DMS53 treated with DMSO at 0.1 percent for 48 hours (cell line): ENCODE measurements at regions not wholly inside any gene's neighbourhood (a gene's known extent, or its start where the extent isn't known, plus 50 kb on each side); places are given as distances from the start of the nearest gene placed in this dataset.

Source experiments
- DNase-seq: peaks from one replicate; lab custom pipeline; 2025; ENCODE audit not compliant: unreplicated experiment; lab: John Stamatoyannopoulos, UW

DNA sequence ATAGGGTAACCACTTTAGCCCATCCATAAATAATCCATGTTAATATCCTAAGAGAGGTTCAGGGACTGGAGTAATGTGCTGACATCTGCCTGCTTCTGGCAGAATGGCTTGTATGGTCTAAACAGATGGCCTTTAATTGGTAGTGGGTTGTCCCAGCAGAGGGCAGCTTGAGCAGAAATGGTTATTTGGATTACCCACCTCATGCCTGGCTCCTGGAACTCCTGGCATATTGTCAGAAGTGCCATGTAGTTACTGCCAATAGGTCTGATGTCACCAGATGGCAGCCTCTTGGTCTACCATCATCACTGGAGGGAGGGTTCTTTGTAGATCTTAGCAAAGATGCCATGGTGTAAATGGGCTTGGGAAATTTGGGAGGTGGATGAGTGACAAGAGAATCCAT is 157.5 kb upstream of the SOX9 start:
- DNase-seq = no peak

DNA sequence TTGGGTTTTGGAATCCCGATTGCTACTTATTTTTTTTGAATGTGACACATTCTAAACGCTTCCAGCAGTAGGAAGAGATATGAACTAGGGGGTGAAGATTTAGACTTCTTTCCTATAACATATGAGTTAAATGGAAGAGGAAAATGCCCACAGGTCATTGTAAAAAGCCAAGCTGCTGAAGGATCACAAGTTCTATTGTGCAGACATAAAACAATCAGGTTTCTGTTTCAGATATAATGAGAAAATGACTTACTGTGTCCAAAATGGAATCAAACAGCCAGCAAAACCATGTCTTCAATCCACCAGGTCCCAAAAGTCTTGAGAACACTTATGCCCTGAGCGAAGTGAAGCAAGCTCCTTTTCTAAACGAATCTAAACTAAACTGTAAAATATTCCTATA is 157.0 kb upstream of the SOX9 start:
- no peak for DNase-seq

DNA sequence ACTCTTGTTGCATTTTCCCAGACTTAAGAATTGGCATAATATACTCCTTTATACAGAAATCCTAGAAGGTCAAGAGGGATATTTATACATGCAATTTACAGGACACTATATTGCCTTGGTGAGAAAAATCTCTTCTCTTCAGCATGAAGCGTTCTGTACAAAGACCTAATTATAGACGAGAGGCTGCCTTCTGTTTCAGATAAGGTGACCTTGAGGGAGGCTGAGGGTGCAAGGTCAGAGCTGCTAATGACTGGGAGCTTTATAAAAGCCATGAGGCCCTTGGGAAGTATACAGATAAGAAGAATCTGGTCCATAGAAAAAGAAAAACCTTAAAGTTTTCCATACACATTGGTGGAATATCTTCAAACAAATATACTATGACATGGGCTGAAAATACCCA is 156.3 kb upstream of the SOX9 start:
- DNase-seq = no peak

DNA sequence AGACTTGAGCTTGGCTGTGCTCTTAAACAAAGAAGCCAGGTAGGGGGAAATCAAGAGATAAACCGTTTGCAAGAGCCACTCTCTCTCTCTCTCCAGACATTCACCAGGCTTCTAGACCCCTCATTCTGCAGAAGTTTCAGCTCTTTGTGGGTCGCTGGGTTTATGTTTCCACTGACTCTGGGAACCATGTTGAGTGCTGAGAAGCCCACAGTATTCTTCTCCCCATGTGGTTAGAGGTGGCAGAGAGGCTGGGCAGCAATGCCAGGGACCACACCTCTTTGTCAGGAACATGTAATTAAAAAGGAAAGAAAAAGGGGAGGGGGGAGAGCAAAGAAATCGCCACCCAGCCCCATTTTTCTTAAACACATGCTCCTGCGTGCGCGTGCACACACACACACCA is 154.8 kb upstream of the SOX9 start:
- DNase-seq = no peak

DNA sequence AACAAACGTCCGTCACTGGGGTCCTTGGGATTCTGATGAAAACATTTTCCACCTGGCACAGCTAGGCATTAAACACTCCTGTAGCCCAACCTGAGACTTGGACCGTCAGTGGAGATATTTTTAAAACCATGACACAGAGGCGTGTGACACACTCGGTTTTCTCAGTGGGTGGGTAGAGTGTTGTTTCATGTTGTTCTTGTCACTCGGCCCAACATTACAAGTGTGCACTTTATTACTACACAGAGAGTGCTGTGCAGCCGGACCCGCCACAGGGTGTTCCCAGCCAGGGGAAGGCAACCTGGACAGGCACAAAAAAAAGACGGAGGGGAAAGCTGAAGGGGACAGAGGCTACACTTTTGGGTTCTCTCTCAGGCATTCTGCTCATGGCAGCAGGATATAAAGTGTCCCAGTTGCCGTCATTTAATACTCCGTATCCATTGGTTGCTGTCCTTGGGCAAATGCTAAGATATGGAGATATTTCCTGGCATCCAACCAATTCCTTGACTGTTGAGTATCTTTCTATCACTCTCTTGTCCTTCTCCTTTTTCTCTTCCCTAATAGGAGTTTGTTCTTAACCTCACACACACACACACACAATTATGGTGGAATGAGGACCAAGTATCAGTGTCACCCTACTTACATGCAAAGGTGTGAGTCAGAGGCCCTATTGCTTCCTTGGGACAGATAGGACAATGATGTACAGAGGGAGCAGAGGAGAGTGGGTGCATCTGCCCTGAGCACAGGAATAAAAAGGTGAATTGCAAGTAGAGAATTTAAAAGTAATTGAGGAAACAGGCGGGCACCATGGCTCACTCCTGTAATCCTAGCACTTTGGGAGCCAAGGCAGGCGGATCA is 154.1 kb upstream of the SOX9 start:
- no peak for DNase-seq

DNA sequence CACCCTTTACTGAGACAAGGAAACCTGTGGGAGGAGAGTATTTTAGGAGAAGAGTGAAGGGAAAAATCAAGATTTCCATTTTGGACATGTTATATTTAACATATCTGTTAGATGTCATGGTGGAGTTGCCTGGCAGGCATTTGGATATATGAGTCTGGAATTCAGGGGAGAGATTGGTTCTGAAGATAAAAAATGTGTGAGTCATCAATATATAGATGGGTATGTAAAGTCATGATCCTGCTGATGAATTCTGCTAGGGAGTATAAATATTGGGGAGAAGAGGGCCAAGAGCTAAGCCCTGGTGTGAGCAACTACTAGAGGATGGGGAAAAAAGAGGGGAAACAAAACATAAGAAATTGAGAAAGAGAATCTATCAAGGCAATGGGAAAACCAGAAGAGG is 151.3 kb upstream of the SOX9 start:
- no peak for DNase-seq

DNA sequence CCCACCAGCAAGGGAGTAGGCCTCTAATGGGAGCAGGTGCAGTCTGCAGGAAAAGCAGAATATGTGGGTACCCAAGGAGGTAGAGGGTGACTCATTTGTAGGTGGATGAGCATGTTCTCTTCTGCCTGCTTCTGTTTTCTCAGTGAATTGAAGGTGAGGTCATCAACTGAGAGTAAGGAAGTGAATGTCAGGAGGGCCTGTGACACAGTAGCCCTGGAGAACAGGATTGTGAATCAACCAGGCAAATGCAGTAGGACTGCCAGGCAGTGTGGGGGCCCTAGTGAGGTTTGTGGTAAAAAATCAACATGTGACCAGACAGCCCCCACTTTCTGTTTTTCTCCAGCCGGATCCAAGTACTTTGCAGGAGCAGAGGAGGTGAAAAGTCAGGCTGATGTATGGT is 150.5 kb upstream of the SOX9 start:
- DNase-seq = peak; percentile 86

DNA sequence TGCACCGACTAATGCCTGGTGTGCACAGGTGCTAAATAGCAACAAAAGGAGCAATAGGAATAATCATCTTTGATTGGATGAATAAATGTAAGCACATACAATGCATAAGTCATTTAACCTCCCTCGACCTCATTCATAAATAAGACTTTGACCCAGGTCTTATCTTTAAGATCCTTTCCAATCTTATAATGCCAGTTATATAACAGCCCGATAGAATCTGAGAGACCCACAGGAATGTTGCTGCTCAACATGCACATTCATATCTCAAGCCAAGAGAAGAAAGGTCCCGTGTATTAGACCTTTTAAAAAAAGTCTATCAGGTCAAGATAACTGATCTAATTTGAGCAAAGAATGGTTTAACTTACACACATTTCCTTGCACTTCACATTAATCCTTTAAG is 146.8 kb upstream of the SOX9 start:
- no peak for DNase-seq

DNA sequence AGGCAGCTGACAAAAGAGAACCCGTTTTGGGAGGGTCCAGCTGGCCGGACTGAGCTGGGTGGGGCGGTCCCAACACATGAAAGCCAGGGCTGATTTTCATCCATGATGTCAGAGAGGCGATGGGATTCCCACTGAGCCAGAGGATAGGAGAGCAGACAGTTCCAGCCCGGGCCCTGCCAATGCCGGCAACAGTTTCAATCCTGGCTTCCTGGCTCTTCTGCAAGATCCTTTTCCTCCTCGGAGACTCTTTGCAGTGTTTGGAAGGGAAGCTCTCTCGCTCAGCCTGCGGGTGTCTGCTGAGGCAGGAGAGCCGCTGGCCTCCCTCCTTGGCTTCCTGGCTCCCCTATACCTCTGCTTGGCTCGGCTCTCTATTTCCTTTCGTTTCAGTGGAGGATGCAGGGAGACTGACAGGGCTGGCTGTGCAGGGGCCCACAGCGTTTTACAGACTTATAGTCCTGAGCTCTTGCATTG is 145.5 kb upstream of the SOX9 start:
- no peak for DNase-seq

DNA sequence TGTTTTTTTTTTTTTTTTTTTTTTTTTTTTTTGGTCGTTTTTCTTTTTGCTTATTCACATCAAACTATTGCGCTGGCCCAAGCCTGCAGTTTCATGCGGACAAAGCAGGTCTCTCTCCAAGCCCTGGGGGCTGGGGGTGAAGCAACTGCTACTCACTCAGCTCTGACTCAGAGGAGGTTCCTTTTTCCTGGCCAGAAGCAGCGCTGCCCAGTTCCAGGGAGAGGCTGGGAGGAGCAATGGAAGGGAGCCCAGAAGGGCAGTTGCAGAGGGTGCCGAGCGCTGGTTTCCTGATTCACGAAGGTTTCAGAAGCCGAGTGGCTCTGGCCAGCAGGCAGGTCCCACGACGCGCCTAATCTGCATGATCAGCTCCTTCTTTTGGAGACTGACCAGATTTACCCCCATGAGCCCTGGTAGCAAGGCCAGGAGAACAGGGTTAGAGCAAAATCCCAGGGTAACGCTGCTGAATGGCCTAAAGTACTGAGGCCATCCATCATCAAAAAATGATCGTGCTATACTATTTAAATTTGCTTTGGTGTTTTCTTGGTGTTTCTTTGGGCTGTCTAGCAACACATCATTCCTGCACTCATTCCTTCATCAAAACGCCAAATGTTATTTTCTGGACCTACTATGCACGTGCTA is 144.7 kb upstream of the SOX9 start:
- peak; percentile 8 for DNase-seq

DNA sequence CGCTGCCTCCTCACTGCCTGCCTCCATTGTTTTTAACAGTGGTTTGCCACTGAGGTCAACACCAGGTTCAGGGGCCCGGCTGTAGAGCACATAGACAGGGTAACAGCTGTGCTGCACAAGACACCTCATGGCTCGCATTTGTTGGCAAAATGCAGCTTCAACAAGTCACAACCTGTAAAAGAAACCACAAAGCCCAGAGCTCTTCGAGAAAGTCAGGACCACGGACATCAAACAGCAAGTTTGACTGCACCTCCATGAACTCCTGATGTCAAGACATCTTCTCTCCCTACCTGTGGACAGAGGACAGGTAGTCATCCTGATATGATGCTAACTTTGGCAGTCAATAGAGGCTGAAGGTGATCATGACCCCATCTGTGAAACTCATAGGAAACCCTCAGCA is 142.4 kb upstream of the SOX9 start:
- no peak for DNase-seq

DNA sequence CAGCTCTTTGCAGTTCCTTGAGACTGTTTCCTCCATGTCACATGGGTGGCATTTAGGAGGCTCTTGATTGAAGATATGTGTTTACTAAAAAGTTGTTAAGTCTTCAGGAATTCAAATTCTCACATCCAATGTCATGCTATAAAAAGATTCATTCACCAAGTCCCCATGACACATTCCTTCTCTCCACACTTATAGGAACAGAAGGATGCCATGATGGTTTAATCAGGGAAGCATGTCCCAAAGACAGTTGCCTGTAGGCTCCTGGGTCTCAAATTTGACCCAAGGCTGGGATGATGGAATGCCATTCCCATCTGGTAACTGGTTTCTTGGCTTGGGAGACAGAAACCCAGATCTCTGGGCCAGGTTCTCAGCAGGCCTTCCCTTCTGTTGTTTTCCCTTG is 140.6 kb upstream of the SOX9 start:
- no peak for DNase-seq

DNA sequence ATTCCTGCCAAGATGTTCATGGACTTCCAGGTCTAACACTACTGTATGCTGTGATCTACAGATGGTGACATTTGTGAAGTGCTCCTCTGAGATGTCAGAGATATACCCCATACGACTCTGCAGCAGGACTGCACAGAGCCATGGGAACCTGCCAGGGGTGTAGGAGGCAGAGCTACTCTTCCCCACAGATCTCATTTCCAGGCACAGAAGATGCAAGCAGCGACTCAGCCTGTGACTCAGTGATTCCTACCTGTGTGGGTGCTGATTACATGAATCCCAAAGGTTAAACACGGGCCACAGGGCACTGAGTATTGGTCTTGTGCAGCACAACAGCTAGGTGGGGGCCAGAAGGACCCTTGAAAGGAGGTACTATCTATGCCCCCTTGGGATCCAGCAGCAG is 137.0 kb upstream of the SOX9 start:
- DNase-seq = no peak

DNA sequence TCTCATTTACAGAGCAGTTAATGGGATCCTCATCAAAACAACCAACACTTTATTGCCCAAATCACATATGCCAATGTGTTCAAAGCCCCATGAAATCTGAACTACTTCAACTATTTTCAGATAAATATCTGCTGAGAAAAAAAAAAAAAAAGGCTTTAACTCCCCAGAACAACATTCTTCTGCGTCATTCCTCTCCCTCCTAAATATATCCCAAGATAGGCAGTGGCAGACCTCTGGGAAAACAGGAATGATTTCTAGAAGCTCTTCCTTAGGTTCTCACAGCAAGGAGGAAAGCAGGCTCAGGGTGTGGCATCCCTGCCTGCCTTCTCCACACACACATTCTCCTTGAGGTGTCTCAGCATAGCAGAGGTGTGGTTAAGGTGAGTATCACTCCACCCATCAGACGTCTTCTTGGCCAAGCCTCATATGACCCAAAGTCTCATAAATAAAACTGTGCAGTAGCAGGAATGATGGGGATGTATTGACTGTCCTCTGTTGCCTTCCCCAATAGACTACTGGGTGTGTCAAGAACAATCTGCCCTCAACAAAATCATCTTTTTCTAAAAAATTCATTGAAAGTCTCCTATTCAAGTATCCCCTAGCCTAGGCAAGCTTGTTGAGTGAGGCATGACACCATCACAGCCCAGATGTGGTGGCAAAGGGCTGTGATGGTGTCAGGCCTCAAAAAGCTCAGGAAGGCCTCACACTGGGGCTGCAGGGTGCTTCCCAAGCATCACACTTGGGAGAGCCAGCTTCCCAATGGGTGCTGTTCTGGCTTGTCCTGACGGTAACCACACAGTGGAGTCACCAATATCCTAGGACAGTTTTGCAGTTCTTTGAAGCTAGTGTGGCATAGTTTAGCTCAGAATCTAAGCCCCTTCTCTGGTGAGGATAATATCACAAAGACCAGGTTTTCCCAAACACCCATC is 135.4 kb upstream of the SOX9 start:
- DNase-seq = no peak

DNA sequence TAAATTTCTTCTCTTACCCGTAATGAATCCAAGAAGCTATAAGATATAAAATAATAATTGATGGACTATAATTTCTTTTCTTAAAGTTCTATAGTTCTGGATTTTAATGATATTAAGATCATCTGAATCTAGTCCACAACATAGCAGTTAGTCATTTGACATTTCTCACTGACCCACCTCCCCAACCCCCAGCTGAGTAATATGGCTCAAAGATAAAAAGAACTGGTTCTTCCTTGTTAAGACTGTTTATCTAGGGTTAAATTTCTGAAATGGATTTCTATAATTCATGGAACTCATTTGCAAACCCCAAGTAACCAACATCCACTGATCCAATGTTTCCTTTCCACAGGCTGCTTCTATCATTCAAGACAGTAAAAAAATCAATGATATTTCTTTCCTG is 133.9 kb upstream of the SOX9 start:
- DNase-seq = no peak

DNA sequence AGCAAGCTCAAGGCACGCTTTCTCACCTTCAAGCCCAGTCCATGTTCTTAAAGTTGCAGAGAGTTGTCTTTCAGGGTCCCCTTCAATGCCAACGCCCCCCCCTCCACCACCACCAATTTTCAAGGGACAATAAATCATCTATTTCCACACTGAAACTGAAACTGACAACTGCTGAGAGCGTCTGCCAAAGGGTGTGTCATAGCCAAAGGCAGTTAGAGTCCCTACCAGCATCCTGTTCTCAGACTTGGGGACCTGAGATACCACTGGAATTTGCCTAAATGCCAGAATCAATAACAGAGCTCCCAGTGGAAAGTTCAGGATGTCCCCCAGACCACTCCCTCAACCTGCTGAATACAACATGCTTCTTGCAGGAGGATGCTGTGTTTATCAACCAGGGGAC is 133.2 kb upstream of the SOX9 start:
- DNase-seq = no peak

DNA sequence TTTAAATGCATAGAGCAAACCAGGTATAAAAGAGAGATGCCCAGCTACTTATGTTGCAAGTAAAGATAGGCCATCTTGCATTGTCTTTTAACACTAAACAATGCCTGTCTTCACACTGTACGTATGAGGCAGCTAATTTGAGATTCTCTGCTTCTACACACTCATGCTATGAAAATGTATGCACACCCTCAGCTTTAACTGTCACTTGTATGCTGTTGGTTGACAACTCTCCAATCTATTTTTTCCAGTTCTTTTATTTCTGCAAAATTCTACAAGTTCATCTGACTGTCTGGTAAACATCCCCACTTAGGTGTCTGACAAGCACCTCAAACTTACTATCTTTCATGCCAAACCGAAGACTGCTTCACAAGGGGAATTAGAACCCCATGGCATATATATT is 131.7 kb upstream of the SOX9 start:
- DNase-seq = no peak

DNA sequence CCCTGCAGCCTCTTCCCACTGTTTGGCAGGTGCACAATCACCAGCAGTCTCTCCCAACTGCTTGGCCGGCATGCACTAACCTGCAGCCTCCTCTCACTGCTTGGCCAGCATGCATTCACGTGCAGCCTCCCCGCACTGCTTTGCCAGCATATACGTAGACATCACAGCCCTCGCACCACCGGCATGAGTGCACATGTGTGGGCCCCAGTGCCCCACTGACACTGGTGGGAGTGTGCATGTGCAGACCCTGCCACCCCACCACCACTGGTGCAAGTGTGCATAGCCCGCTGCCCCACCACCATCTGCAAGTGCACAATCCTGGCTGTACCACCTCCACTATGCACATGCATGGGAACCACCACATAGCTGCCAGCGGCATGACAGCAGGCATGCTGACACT is 127.5 kb upstream of the SOX9 start:
- DNase-seq = no peak

DNA sequence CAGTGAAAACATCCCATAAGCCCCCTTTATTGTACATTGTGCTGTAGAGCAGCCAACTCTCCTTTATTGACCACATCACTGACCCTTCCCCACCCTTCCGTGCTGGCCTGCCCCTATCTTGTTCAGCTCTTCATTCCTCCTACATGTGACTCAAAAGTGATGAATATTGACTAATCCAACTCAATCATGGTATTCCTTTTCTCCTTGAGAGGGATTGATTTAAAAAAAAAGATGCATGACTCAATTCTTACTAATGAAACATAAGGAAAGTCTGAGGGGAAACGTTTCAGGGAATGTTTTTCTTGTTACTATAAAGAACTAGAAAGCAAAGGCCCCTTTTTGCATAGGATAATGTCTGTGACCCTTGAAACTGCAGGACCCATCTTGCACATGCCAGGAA is 125.2 kb upstream of the SOX9 start:
- no peak for DNase-seq

DNA sequence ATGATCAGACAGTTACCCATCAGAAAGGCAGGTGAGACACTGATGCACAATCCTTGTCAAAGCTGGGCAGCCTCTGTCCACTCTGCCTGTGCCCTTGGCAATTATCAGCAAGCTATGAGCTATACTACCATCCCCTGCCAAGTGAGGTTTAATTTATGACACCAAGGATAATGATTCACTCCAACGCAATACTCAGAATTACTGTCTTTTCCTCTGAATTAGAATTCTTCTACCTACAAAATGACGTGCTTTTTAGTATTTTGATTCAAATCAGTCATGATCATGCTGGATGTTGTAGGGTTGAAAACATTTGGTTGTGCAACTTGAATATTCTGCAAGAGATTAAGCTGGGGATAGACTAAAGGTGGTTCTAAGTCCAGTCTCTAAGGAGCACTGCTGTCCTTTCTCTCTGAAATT is 116.8 kb upstream of the SOX9 start:
- DNase-seq = no peak

DNA sequence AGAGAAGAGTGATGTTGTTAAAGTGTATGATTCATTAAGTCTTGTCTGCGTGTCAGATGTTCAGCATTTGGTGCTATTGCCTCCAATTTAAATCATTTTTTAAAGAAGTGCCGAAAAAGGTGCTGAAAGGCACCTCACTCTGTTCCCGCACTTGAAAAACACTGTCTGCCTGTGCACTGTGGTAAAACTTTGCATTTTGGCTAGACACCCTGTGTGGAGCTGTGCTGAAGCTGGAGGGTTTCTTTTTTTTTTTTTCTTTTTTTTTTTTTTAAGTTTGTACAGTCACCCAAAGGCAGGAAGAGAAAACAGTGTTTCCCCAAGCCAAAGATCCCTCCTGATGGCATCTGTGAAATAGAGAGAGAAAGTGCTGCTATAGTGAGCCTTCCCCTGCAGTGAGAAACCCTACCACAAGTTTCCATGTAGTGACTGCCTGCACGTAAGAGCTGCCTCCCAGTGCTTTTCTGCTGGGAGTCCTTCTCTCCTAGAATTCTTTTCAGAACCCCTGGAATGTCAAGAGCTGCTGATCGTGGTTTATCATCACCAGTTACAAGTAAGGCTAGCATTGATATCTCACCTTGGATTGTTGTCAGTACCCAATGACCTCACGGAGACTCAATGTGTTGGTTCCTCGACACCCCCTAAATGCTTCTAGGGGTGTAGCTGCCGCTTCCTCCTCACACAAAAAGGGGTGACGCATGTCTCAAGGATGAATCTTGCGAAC is 116.0 kb upstream of the SOX9 start:
- no peak for DNase-seq
